PC-9 (cell line): ENCODE measurements at regions not wholly inside any gene's neighbourhood (a gene's known extent, or its start where the extent isn't known, plus 50 kb on each side); places are given as distances from the start of the nearest gene placed in this dataset.
"Not testable (repeated sequence)": the region's sequence is repeated elsewhere in the genome, so short reads cannot be mapped to it uniquely, and the experiment has no call there.

Experiments used
- CTCF ChIP-seq: fragments of 200-600 bp; sonication (generic); conservative IDR thresholded peaks from 2 replicates; pipeline ENCODE4 v1.6.1; 2017; ENCODE audit warnings: mixed run types, antibody characterized with exemption, mild to moderate bottlenecking, moderate library complexity
- EZH2 ChIP-seq: fragments of 200-600 bp; sonication (generic); IDR thresholded peaks from 2 replicates; pipeline ENCODE4 v1.8.0; 2017; ENCODE audit warnings: antibody characterized with exemption, low read depth

GRCh38 chr13:21268485-21268884 is 92.0 kb downstream of the MRPL57 start:
- TF ChIP-seq CTCF, EZH2: not testable (repeated sequence)
